ENCODE measurements at regions not wholly inside any gene's neighbourhood (a gene's known extent, or its start where the extent isn't known, plus 50 kb on each side); places are given as distances from the start of the nearest gene placed in this dataset.
A peak's percentile ranks its signal among the peaks of the same experiment; 100 is the strongest.

- ATAC-seq: no peak
- no peak for DNase-seq
Observed at GRCh38 chr6:44636561-44637248, 249.2 kb downstream of the CDC5L start.

DNA sequence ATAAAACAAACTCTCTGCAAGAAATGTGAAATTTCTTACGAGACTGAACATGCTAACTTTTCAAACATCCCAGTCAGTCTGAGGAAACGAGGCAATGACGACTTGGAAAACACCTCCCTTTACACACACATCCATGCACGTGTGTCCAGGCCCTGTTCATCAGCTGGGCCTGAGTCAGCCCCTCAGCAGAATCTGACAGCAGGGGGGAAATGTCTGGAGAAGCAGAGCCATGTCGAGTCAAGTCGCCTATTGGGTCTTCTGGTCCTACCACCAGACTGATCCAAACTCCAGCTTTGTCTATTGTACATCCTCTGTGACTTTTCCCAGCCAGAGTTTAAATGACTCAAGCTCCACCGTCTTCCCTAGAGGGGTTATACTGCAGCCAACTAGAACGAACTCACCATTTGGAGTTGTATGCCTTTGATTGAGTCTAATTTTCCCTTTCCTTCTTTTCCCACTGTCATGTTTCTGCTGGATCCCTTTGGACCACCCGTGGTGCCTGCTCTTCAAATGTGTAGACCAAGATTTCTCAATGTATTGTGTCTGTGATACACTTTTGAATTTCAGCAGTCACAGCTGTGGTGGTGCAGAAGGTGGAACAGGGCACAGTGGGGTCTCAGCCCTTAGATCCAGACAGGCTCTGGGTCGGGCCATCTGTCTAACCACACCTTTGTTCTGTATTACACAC is 254.0 kb downstream of the CDC5L start:
- DNase-seq (no peak), ATAC-seq (no peak)

DNA sequence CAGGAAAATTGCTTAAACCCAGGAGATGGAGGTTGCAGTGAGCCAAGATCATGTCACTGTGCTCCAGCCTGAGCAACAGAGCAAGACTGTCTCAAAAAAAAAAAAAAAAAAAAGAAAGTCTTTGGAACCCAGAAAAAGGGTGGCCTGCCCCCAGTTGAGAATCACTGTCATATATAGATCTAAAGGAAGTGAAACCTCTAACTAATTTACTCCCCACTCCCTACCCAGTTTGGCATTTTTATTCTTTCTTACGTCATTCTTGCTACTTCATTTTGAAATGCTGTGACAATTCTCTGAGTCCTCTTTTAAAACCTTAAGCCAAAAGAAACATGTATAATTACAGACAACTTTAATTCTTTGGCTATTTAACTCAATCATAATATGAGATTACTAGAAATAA is 254.8 kb downstream of the CDC5L start:
- ATAC-seq (peak; percentile 51), DNase-seq (no peak)

- DNase-seq (peak; percentile 64), ATAC-seq (peak; percentile 90)
Observed at GRCh38 chr6:44642870-44643522, 255.5 kb downstream of the CDC5L start.

GRCh38 chr6:44645276-44645675 is 257.8 kb downstream of the CDC5L start:
- ATAC-seq: no peak
- no peak for DNase-seq

- ATAC-seq: no peak
- DNase-seq: no peak
Observed at GRCh38 chr6:44646355-44646754, 258.8 kb downstream of the CDC5L start.

DNA sequence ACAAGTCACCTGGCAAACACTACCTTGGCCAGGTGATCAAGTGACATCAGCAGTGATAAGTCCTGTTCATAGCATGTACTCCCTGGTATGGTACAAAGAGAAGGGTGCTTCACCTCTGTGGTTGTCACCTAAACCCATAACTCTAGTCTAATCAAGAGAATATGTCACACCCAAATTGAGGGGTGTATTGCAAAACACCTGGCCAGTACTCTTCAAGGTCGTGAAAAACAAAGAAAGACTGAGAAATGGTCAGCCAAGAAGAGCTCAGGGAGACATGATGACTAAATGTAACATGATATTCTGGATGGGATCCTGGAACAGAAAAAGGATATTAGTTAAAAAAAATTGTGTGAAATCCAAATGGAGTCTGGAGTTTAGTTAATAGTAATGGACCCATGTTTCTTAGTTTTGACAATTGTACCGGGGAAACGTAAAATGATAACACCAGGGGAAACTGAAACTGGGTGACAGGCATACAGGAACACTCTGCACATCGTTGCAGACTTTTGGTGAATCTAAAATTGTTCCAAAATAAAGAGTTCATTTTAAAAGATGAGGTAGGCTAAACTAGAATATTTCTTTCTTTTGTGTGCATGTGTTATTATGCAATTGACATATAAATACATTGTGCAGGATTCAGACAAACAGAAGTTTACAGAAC is 262.0 kb downstream of the CDC5L start:
- no peak for ATAC-seq
- DNase-seq: no peak

DNA sequence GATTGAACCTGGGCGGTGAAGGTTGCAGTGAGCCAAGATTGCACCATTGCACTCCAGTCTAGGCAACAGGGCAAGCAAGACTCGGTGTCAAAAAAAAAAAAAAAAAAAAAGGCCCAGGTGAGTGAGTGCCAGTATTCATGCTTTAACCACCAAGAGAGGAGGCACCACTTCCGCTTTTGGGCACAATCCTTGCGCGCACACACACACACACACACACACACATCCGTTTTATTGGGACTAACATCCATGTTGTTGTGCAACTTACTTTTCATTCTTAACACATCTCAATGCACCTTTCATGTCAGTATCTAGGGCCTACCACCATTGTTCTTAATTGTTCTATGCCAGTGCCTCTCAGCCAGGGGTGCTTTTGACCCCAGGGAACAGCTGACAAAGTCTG is 263.0 kb downstream of the CDC5L start:
- no peak for DNase-seq
- no peak for ATAC-seq

DNA sequence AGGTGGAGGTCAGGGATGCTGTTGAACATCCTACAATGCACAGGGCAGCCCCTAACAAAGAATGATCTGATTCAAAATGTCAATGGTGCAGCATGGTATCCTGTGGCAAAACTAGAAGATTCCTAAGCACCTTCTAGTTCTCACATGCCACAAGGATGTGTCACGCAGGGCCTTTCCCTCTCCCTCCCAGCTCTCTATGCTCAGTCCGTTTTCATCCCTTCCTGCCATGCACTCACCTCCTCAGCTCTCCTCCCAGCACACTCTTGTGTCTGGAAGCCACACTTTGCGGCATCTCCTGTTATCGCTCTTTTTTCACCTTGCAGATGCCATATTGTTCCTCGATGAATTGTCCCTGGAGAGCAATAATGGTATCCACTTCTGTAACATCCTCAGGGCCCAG is 263.4 kb downstream of the CDC5L start:
- DNase-seq: no peak
- ATAC-seq: no peak

DNA sequence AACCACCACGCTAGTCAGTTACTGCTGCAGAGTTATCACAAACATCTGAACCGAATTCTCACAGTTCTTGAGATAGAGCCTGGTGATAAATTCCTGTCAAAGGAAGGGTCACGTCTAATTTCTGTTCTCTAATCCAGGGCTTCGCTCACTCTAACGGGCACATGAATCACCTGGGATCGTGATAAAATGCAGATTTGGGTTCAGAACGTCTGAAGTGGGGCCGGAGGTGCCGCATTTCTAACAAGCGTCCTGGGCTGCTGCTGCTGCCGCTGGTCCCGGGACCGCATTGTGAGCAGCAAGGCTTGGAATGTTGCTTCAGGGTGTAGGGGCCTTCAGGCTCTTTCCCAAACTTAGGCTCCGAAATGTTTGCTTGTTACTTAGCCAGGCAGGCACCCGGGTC is 264.1 kb downstream of the CDC5L start:
- ATAC-seq (no peak), DNase-seq (no peak)

DNA sequence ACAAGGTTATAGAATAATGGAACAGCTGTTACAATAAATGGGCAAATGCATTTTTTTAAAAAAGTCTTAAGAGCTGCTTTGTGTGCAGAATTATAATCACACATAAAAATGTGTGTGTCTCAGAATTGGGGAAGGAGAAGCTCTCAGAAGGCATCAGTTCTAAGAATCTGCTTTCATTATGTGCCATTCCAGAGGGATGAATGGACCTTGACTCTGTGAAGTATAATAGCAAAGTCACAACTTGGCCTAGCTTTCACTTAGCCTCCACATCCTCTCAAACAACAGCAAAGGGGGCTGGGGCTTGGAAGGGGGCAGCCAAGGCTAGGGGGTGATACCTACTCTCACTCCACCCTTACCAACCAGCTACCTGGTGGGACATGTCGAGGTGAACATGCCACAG is 265.0 kb downstream of the CDC5L start:
- DNase-seq: no peak
- no peak for ATAC-seq

DNA sequence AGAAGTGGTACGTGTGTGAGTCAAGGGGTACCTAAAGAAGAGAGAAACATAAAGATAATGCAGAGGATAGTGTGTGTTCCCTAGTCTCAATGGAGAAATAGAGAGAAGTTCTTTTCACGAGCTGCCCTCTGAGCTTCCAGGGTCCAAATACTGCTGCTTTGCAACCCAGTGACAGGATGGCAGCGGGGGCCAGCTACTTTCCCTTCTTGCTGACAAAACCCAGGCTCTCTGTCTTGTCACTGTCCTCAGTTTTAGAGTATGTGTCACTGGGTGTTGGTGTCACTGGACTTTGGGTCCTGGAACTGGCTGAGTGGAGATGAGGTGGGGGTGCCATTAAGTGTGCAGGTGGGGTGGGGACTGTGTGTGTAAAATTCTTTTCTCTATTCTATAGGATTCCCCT is 265.6 kb downstream of the CDC5L start:
- no peak for ATAC-seq
- DNase-seq: no peak

DNA sequence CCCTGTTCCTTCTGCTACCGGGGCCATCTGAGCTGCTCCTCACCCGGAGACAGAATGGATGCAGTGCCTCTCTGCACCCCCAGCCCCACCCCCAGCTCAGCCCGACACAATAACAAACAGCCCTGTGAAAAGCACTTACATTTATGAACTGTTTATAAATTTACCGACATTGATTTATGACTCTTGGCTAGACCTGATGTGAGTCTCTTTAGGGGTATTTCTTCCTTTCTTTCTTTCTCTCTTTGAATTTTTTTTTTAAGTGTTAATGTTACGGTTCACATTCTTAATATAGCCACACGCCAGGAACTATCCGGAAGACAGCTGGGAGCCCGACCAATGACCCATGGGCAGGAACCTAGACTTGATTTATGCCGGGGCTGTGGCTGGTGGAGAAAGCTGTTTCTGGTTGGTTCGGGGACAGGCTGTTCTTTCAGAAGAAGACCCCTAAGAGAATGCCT is 266.3 kb downstream of the CDC5L start:
- DNase-seq: no peak

GRCh38 chr6:44655412-44656342 is 268.2 kb downstream of the CDC5L start:
- ATAC-seq (peak; percentile 68), DNase-seq (peak; percentile 87)

More for the DNA sequence above, 266.3 kb downstream of the CDC5L start:
- no peak for ATAC-seq

GRCh38 chr6:44656691-44657090 is 269.2 kb downstream of the CDC5L start:
- ATAC-seq: no peak
- DNase-seq: no peak

- ATAC-seq (no peak), DNase-seq (no peak)
Observed at GRCh38 chr6:44657206-44657819, 269.8 kb downstream of the CDC5L start.

DNA sequence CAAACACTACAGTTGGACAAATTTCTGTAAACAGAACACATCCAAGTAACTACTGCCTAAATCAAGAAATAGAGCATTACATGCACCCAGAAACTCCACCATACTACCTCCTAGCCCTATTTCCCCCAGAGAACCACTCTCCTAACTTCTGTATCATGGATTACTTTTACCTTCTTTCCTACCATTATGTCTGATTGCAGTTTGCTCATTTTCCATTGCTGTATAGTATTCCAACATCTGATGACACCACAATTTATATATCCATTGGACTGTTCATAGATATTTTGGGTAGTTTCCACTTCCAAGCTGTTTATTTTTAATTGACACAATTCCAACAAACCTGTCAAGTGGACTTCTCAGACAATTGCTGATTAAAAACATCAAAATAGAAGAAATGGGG is 271.1 kb downstream of the CDC5L start:
- ATAC-seq (no peak), DNase-seq (no peak)

GRCh38 chr6:44659726-44660125 is 272.2 kb downstream of the CDC5L start:
- no peak for DNase-seq
- ATAC-seq: no peak

DNA sequence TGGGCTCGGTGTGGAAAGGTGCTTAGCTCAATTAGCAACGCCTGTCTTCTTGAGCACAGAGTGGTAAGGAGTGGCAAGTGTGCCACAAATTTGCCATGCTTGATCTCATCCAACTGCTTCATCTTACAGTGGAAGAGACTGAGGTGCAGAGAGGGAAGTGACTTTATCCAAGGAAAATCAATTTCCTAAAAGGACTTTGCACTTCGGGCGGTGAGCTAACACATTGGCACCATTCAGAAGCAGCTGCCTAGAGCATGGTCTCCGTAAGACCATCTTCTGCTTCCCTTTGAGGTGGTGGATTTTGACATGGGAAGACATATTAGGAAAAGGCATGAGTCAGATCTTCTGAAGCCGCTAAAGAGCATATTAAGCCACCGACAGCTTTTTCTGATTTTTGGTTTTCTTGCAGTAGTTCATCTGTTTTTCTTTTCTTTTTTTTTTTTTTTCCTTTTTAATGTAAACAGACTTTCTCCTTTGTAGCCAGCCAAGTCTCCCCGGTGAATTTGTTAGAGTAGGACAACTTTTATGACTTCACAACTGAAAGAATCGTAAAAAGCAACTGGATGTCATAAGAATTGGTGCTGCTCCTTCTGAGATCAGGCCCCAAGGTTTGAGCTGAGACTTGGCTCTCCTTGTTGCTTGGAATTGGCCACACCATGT is 273.2 kb downstream of the CDC5L start:
- ATAC-seq (no peak), DNase-seq (no peak)

GRCh38 chr6:44661221-44662008 is 273.9 kb downstream of the CDC5L start:
- no peak for DNase-seq

More at GRCh38 chr6:44661221-44662008, 273.9 kb downstream of the CDC5L start:
- no peak for ATAC-seq

All from stimulated activated naive CD8-positive, alpha-beta T cell treated with anti-CD3 and anti-CD28 coated beads, Interleukin-15, Interleukin-2, amounts not matched to agents 100 U/mL and 50 U/mL, for 24 hours (primary cell).